ENCODE measurements at regions not wholly inside any gene's neighbourhood (a gene's known extent, or its start where the extent isn't known, plus 50 kb on each side); places are given as distances from the start of the nearest gene placed in this dataset.

GRCh38 chr11:70796648-70797227 is 398.4 kb downstream of the CTTN start:
- H3K36me3 Mint-ChIP-seq (ENCODE audit: insufficient read depth, unreplicated experiment), result peaks cover 87% of the 10 kb centered on the region
- Histone ChIP-seq H3K4me3 (ENCODE audit: low read depth, low read length) (no peak overlapping the region), H3K4me1 (no peaks in the 10 kb centered on the region), H3K9me3 (peaks cover 11% of the 10 kb centered on the region), H3K27me3 (replicated peaks; ENCODE audit: control insufficient read depth, insufficient read depth, low read length) (no peaks in the 10 kb centered on the region), H3K36me3 (ENCODE audit: control insufficient read depth, insufficient read depth, low read length) (0 out of 2 replicates have a peak, but pooled peaks cover 4% of the 10 kb centered on the region)
- no TSS peak for BruUV-seq (replicated peaks)
- peaks cover 12% of the 10 kb centered on the region for H3K9me3 Mint-ChIP-seq (ENCODE audit: unreplicated experiment)
- POLR2A ChIA-PET, result no interaction called here
- peak in 1 of 2 experiments; percentile 34 for DNase-seq
- CTCF ChIA-PET, result interaction anchor here (0.6 kb wide), 2 partner anchors 336 to 1850 kb away, joined by 3 read pairs; no protein-coding TSS in a partner anchor
- no peaks in the 10 kb centered on the region for H3K27me3 Mint-ChIP-seq (ENCODE audit: insufficient read depth, unreplicated experiment)
- intact Hi-C loops (cut with micrococcal nuclease; ENCODE audit: unreplicated experiment), result loop anchor here (2.0 kb wide), 1 partner anchor 330 kb away; no protein-coding TSS in a partner anchor
- H3K4me1 Mint-ChIP-seq (ENCODE audit: low read depth, unreplicated experiment), result no peaks in the 10 kb centered on the region
- peak; percentile 25 to 29 for TF ChIP-seq CTCF (IDR thresholded peaks at IDR 0.05; ENCODE audit: insufficient read depth in 1 of 2, low read depth in 1 of 2, low read length in 1 of 2, severe bottlenecking in 1 of 2, unreplicated experiment in 1 of 2)
- no peak overlapping the region for H3K4me3 Mint-ChIP-seq (ENCODE audit: unreplicated experiment)
- H3K27ac Mint-ChIP-seq (ENCODE audit: unreplicated experiment), result no peak overlapping the region

GRCh38 chr11:70798296-70798695 is 400.0 kb downstream of the CTTN start:
- Histone ChIP-seq H3K4me3 (ENCODE audit: low read depth, low read length) (no peak overlapping the region), H3K9me3 (peaks cover 7% of the 10 kb centered on the region), H3K27me3 (replicated peaks; ENCODE audit: control insufficient read depth, insufficient read depth, low read length) (no peaks in the 10 kb centered on the region), H3K36me3 (ENCODE audit: control insufficient read depth, insufficient read depth, low read length) (peaks cover 4% of the 10 kb centered on the region; the same call in 1 of the 2 replicates), H3K4me1 (no peaks in the 10 kb centered on the region)
- no TSS peak for BruUV-seq (replicated peaks)
- intact Hi-C loops (cut with micrococcal nuclease; ENCODE audit: unreplicated experiment), result no loop called here
- no peaks in the 10 kb centered on the region for H3K4me1 Mint-ChIP-seq (ENCODE audit: low read depth, unreplicated experiment)
- no peak overlapping the region for H3K4me3 Mint-ChIP-seq (ENCODE audit: unreplicated experiment)
- no peak overlapping the region for H3K27ac Mint-ChIP-seq (ENCODE audit: unreplicated experiment)
- no peaks in the 10 kb centered on the region for H3K27me3 Mint-ChIP-seq (ENCODE audit: insufficient read depth, unreplicated experiment)
- H3K36me3 Mint-ChIP-seq (ENCODE audit: insufficient read depth, unreplicated experiment), result peaks cover 79% of the 10 kb centered on the region
- peaks cover 9% of the 10 kb centered on the region for H3K9me3 Mint-ChIP-seq (ENCODE audit: unreplicated experiment)
- CTCF ChIA-PET, result no interaction called here
- DNase-seq, result no peak
- TF ChIP-seq CTCF (IDR thresholded peaks at IDR 0.05; ENCODE audit: insufficient read depth in 1 of 2, low read depth in 1 of 2, low read length in 1 of 2, severe bottlenecking in 1 of 2, unreplicated experiment in 1 of 2), result no peak
- POLR2A ChIA-PET, result no interaction called here

- TF ChIP-seq CTCF (IDR thresholded peaks at IDR 0.05; ENCODE audit: insufficient read depth in 1 of 2, low read depth in 1 of 2, low read length in 1 of 2, severe bottlenecking in 1 of 2, unreplicated experiment in 1 of 2), result no peak
- ChIA-PET POLR2A (no interaction called here), CTCF (no interaction called here)
- Mint-ChIP-seq H3K36me3 (ENCODE audit: insufficient read depth, unreplicated experiment) (peaks cover 79% of the 10 kb centered on the region), H3K9me3 (ENCODE audit: unreplicated experiment) (peaks cover 9% of the 10 kb centered on the region), H3K27me3 (ENCODE audit: insufficient read depth, unreplicated experiment) (no peaks in the 10 kb centered on the region), H3K27ac (ENCODE audit: unreplicated experiment) (no peak overlapping the region), H3K4me3 (ENCODE audit: unreplicated experiment) (no peak overlapping the region), H3K4me1 (ENCODE audit: low read depth, unreplicated experiment) (no peaks in the 10 kb centered on the region)
- Histone ChIP-seq H3K4me3 (ENCODE audit: low read depth, low read length) (no peak overlapping the region), H3K36me3 (ENCODE audit: control insufficient read depth, insufficient read depth, low read length) (peaks cover 8% of the 10 kb centered on the region), H3K27me3 (replicated peaks; ENCODE audit: control insufficient read depth, insufficient read depth, low read length) (no peaks in the 10 kb centered on the region), H3K9me3 (no peaks in the 10 kb centered on the region), H3K4me1 (no peaks in the 10 kb centered on the region)
- no TSS peak for BruUV-seq (replicated peaks)
- no peak for DNase-seq
- intact Hi-C loops (cut with micrococcal nuclease; ENCODE audit: unreplicated experiment), result no loop called here
Observed at GRCh38 chr11:70799386-70799785, 401.1 kb downstream of the CTTN start.

Data from Caco-2 (cell line).